Stimulated activated CD8-positive, alpha-beta memory T cell treated with anti-CD3 and anti-CD28 coated beads, Interleukin-15, amount 100 ng/mL, for 4 hours (primary cell): ENCODE measurements at regions not wholly inside any gene's neighbourhood (a gene's known extent, or its start where the extent isn't known, plus 50 kb on each side); places are given as distances from the start of the nearest gene placed in this dataset.

Source experiments
- DNase-seq, 2 donors: peaks; one replicate each; pipeline ENCODE4 v3.0.0-alpha.2; 2020; ENCODE audit warnings: low read depth in 2 of 2

DNA sequence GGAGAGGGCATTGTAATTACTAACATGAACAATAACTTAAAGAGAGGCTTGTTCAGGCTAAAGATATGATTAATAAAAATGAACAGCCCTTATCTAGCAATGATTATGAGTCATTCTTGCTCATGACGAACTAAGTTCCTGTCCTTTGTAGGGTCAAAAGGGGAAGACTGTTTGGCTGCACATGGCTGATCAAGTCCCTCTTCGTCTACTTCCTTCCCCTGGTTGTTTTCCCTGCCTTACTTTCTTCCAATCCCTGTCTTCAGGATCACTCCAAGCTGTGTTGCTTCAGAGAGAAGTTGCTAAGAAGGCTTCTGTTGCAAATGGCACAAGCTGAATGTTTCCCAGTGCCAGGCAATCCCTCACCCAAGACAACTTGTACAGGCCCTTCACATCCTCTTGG lies 115.0 kb upstream of the HS3ST1 start:
- no peak for DNase-seq

- DNase-seq, result no peak
Observed at GRCh38 chr4:11542952-11543351, 114.3 kb upstream of the HS3ST1 start.

DNA sequence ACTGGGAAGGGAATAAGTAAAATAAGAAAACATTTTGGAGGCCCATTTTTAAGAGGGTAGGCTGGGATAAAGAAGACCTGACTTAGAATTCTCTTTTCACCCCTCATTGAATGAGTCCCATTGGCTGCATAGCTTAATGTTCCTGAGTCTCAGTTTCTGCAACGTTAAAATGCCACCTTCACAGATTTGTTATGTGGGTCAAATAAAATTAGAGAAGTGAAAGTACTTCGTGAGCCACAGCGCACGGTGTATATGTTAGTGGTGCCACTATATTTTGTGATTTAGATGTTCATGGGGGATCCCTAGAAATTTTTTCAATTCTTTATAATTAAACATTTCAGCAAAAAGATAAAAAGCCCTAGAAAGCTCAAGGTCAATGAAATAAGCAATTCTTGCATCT lies 109.2 kb upstream of the HS3ST1 start:
- no peak for DNase-seq

DNA sequence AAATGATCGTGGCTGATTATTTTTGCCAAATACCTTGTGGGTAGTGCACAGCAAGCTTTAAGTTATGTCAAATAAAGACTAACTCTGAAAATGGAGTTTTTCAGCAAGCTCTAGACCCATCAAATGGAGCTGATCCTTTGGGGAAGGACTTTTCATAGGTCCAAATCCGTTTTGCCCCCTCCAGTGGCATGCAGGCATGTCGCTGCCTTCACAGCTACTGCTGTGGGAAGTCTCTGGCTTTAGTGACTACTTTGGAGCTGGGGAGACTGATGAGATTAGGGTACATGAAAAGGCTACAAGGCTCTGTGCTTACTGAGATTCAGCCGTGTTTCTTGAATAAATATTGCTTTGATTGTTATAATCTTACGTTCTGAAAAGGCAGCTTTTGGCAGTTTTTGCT lies 106.6 kb upstream of the HS3ST1 start:
- DNase-seq, result no peak

GRCh38 chr4:11534623-11535302 lies 106.1 kb upstream of the HS3ST1 start:
- DNase-seq, result no peak

DNA sequence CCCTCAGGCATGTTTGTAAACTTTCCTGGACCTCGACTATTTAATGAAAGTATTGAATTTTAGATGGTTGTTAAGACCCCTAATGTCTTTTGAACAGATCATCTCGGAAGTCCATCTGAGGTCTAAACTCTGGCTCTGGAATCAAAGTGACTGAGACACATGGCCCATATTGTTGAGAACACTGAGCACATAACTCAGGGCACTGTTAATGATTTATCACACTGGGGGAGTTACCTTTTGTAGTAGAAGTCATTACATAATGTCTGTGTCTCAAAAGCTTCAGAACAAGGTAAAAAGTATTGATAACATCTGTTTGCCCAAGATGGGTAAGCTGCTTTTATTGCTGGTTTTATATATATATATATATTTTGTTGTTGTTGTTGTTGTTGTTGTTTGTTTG lies 103.4 kb upstream of the HS3ST1 start:
- DNase-seq, result no peak

- no peak for DNase-seq
Observed at GRCh38 chr4:11529625-11530201, 101.0 kb upstream of the HS3ST1 start.

- no peak for DNase-seq
Observed at GRCh38 chr4:11525085-11525484, 96.4 kb upstream of the HS3ST1 start.

GRCh38 chr4:11518754-11519153 lies 90.1 kb upstream of the HS3ST1 start:
- no peak for DNase-seq

GRCh38 chr4:11514779-11515419 lies 86.2 kb upstream of the HS3ST1 start:
- DNase-seq, result no peak

DNA sequence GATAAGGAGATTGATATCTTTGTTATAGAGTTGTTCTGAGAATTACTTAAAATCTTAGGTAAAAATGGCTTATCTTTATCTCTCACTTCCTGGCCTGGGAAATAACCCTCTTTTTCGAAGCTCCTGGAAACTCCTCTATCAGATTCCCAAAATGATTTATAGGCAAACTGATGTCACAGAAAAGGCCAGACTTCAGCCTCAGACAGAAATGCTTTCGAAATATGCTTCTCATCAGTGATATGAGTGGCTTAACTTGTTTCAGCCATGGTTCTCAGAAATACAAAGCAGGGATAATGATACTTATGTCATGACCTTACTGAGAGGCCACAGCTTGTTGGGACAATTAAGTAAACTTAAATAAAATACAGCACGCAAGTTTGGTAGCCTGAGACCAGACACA lies 85.3 kb upstream of the HS3ST1 start:
- no peak for DNase-seq

DNA sequence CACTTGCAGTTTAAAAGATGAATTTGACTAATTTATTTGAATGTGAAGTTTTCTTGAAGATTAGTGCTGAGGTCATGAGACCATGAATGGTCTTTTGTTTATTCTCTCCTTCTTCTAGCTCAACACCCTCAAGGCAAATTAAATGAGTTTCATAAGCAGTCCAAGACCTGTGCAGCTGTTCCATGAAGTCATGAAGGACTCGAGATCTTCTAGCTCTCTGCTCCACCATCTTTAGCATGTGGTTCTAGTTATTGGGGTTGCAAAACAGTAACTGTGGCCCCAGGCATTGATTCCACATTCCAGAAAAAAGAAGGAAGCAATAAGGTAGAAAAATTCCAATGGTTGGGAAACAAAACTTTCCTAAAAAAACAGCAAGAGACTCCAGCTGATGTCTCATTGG lies 84.2 kb upstream of the HS3ST1 start:
- DNase-seq, result no peak

GRCh38 chr4:11511321-11511720 lies 82.6 kb upstream of the HS3ST1 start:
- no peak for DNase-seq

- DNase-seq, result no peak
Observed at GRCh38 chr4:11507920-11508319, 79.2 kb upstream of the HS3ST1 start.

DNA sequence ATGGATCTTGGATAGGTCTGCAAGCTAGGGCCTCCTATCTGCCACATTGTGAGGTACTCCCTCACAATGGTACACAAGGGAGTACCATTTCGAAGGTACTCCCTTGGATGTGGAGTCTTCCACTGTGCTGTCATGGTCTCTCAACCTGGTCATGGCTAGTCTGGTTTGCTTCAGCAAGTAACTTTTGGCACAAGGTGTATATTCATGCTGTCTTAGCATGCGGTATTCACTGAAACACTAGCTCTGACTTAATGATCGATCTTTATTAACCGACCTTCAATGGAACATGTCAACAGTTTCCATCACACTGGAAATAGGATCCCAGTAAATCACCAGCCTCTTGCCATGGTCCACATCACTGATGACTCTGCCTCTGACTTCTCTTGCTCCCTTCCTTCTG lies 77.5 kb upstream of the HS3ST1 start:
- no peak for DNase-seq

GRCh38 chr4:11505221-11505971 lies 76.7 kb upstream of the HS3ST1 start:
- peak in 1 of 2 donors; percentile 10 for DNase-seq

DNA sequence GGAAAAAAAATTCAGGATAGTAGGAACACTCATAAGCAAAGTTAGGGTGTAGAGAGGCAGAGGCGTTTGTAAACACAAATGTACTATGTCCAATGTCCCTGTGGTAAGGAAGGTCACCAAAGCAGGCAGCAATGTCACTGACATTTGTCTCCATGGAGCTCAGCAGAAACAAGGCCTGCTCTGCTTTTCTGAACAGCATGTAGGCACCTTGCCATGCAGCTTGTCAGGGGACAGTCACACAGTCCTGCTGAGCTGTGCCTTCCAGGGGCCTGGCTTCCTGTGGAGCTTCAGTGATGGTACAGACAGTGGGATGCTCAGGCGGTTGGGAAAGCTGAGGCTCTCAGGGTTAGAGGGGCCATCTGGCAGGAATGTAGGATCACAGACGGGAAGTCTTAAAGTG lies 74.5 kb upstream of the HS3ST1 start:
- no peak for DNase-seq

DNA sequence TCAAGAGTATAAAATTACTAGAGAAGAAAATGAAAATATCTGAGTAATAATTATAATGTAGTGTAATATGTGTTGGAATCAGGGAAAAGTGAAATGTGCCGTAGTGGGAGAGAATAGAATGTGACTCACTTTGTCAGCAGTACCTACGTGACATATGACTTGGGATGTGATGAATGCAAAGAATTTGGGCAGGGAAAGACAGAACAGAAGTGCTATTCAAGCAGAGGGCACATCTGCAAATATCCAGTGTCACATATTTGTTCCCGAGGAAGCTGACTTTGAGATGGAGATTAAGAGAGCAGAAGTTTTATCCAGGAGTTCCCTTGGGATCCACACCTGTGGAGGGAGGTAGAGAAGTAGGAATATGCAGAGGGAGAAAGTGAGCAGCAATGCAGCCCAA lies 69.3 kb upstream of the HS3ST1 start:
- no peak for DNase-seq

DNA sequence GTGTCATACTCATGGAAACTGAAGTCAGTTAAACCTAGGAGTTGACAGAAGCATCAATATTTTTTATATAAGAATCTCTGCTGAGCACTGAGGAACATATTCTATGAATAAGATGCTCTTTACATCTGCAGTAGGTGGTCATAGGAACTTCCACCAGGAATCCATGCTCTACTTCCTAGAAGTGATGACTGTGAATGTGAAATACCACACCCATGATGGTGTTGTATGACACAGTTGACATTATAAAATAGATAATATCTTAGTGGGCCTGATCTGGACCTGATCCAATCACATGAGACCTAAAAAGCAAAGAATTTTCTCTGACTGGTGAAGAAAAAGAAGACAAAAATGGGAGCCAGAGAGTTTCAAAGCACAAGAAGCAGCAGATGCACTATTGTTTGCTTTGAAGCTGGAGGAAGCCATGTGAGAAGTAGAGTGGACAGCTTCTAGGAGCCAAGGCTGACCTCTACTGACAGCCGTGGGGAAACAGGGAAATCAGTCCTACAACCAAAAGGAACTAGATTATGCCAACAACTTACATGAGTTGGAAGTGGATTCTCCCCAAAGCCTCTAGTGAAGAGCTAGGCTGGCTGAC lies 68.6 kb upstream of the HS3ST1 start:
- no peak for DNase-seq

GRCh38 chr4:11496351-11496829 lies 67.7 kb upstream of the HS3ST1 start:
- no peak for DNase-seq

- DNase-seq, result no peak
Observed at GRCh38 chr4:11495818-11496217, 67.1 kb upstream of the HS3ST1 start.

GRCh38 chr4:11495291-11495690 lies 66.6 kb upstream of the HS3ST1 start:
- DNase-seq, result no peak
